ENCODE measurements at regions not wholly inside any gene's neighbourhood (a gene's known extent, or its start where the extent isn't known, plus 50 kb on each side); places are given as distances from the start of the nearest gene placed in this dataset.
"Not testable (repeated sequence)": the region's sequence is repeated elsewhere in the genome, so short reads cannot be mapped to it uniquely, and the experiment has no call there.

GRCh38 chr13:79645569-79645968, 164.6 kb downstream of the NDFIP2 start:
- DNase-seq, result no peak

DNA sequence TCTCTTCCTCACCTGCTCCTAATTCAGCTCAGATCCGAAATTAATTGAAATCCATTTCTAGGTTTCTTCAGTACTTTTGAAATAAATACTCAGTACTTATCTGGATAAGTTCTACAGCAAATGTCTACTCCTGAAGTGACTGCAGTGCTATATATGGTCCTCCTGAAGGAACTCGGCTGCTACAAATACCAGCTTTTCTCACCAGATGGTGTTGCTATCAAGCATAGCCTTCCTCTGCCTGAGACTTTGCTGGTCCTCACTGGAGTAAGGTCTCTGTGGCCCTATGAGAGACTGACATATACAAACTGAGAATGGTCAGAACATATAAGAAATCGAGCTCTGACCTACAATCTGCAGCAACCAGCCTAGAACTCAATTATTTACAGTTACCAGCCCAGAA, 161.6 kb downstream of the NDFIP2 start:
- DNase-seq, result no peak

DNA sequence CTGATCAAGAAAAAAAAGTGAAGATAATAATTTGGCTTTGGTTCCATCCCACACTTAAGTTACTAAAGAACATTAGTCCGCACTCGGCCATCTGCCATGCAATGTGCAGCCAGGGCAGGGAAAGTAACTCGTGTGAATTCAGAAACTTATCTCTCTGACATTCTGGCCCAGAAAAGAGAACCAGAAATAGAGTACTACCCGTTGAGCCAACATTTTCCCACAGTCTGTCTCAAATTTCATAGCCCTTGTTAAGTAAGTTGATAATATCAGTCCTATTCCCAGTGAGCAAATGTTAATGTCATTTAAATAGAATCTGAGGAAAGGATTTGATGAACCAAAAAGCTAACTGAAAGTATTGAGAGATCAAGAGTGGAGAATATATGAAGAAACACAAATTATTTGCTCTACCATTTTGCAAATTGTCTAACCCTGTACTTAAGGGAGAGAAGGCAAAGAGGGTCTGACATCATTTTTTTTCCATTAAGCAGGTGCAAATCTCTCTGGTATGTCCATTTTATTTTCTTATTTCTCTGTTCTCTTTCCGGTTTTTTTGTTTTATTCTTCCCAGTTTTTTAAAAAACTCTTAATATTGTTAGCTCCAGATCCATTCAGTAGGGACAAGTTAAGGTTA, 156.3 kb downstream of the NDFIP2 start:
- DNase-seq, result no peak

- DNase-seq, result peak; percentile 23 to 84
Observed at GRCh38 chr13:79631051-79631659, 150.2 kb downstream of the NDFIP2 start.

DNA sequence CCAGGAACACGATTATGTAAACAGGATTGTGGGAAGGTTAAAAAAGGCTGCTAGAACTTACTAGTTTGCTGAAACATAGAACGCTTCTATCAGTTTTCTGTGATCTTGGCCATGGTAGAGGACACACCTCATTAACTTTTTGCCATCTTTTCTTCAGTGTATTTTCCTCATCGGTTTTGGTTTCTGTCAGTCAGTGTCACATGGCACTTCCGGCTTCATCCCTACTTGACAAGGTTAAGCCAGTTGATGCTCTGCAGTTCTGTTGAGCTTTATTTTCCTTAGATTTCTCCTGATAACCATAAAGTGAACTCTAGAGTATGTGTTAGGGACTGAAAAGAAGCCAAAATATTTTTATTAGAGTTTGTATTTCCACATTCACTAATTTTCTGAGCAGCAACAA, 147.5 kb downstream of the NDFIP2 start:
- no peak for DNase-seq

- no peak for DNase-seq
Observed at GRCh38 chr13:79626924-79627323, 146.0 kb downstream of the NDFIP2 start.

GRCh38 chr13:79625517-79625916, 144.6 kb downstream of the NDFIP2 start:
- no peak for DNase-seq

- DNase-seq, result no peak
Observed at GRCh38 chr13:79621902-79622301, 140.9 kb downstream of the NDFIP2 start.

DNA sequence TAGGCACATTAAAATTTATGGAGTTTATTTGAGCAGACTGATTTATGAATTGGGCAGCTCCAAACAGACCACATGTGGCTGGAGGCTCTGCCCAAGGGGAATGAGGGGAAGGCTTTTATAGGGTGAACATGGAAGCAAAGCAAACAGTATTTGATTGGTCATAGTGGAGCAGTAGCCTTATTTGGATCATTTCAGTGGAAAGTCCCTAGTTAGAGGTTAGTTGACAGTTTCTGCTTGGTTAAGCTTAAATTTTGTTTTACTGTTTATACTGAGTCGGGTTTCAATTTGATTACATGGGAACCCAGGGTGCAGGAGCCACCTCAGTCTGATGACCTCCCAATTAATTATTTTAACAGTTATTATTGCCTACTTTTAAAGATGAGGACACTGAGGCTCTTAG, 140.5 kb downstream of the NDFIP2 start:
- no peak for DNase-seq

GRCh38 chr13:79614250-79614918, 133.4 kb downstream of the NDFIP2 start:
- no peak for DNase-seq

DNA sequence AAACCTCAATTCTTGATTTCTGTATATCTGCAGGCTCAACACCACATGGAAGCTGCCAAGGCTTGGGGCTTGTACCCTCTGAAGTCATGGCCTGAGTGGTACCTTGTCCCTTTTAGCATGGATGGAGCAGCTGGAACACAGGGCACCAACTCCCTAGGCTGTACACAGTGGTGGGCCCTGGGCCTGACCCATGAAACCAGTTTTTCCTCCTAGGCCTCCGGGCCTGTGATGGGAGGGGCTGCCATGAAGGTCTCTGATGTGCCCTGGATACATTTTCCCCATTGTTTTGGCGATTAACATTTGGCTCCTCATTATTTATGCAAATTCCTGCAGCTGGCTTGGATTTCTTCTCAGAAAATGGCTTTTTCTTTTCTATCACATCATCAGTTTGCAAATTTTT, 131.6 kb downstream of the NDFIP2 start:
- DNase-seq, result no peak

DNA sequence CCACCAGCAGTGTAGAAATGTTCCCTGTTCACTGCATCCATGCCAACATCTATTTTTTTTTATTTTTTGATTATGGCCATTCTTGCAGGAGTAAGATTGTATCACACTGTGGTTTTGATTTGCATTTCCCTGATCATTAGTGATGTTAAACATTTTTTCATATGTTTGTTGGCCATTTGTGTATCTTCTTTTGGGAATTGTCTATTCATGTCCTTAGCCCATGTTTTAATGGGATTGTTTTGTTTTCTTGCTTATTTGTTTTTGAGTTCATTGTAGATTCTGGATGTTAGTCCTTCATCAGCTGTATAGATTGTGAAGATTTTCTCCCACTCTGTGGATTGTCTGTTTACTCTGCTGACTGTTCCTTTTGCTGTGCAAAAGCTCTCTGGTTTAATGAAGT, 126.9 kb downstream of the NDFIP2 start:
- not testable (repeated sequence) for DNase-seq
